GM19463 (cell line): ENCODE measurements at regions not wholly inside any gene's neighbourhood (a gene's known extent, or its start where the extent isn't known, plus 50 kb on each side); places are given as distances from the start of the nearest gene placed in this dataset.
"Not testable (repeated sequence)": the region's sequence is repeated elsewhere in the genome, so short reads cannot be mapped to it uniquely, and the experiment has no call there.

ENCODE experiments used
- ATAC-seq: cut with Tn5 transposase; IDR thresholded peaks from one replicate; pipeline ENCODE4 v1.9.1; 2021; ENCODE audit warnings: mild to moderate bottlenecking, moderate library complexity; ENCODE audit not compliant: unreplicated experiment

DNA sequence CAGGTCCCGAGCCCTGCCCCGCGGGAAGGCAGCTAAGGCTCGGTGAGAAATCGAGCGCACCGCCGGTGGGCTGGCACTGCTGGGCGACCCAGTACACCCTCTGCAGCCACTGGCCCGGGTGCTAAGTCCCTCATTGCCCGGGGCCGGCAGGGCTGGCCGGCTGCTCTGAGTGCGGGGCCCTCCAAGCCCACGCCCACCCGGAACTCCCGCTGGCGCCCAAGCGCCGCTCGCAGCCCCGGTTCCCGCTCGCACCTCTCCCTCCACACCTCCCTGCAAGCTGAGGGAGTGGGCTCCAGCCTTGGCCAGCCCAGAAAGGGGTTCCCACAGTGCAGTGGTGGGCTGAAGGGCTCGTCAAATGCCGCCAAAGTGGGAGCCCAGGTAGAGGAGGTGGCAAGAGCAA is 63.2 kb upstream of the IER3 start:
- not testable (repeated sequence) for ATAC-seq

DNA sequence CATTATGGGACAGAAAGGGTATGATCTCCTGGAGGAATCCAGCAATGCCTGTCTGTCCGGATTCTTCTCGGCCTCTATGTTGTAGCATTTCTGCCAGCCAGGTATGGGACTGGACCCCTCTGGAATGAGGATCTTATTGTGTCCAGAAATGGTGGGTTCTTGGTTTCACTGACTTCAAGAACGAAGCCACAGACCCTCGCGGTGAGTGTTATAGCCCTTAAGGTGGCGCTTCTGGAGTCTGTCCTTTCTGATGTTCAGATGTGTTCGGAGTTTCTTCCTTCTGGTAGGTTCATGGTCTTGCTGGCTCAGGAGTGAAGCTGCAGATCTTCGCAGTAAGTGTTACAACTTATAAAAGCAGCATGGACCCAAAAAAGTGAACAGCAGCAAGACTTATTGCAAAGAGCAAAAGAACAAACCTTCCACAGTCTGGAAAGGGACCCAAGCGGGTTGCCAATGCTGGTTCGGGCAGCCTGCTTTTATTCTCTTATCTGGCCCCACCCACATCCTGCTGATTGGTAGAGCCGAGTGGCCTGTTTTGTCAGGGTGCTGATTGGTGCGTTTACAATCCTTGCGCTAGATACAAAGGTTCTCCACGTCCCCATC is 62.3 kb upstream of the IER3 start:
- ATAC-seq, result no peak

DNA sequence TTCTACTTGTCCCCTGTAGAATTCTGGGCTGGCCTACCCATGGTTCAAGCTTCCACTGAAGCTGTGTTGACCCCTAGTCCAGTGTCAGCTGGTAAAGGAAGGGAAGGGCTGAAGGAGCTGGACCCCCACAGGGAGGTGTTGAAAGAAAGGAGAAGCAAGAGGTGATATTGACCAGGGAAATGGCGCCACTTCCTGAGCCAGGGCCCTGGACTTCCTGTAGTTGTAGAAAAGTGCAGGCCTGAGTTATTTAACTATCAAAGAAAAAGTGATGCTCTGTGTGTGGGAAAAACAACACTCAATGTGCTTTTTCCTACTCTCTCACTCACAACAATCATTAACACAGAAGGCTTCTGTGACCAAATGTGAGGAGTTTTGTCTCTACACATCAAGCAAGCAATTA is 60.0 kb upstream of the IER3 start:
- no peak for ATAC-seq

DNA sequence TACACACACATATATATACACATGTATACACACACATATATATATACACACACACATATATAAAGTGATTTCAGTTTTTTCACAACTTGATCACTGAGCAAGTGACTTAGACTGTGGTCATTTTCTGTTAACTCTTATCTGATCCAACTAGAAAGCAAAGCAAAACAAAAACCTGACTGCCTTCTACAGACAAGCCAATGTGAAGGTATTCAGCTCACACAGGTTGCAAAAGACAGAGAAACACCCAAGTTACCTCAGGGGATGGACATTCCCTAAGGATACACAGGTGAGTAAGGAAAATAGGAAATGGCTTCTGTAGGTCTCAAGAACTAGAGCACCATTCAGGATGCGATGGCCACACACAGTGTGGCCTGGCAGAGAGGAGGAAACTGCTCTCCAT is 58.4 kb upstream of the IER3 start:
- no peak for ATAC-seq

DNA sequence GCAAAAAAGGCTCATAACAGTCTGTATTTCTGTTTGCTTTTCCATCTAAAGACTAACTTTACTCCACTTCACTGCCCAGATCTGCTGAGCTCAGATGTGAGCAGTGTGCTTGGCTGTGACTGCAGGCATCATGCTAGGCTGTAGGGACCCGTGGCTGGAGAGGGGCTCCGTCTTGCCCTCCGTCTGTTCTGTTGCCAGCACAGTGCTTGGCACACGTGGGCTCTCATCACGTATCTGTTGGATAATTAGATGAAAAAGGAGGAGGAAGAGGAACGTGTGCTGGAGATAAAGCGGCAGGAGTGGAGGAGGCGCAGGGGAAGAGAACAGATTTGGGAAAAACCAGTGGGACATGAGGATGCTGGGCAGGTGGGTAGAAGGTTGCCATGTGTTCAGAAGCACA is 57.6 kb upstream of the IER3 start:
- ATAC-seq, result no peak

DNA sequence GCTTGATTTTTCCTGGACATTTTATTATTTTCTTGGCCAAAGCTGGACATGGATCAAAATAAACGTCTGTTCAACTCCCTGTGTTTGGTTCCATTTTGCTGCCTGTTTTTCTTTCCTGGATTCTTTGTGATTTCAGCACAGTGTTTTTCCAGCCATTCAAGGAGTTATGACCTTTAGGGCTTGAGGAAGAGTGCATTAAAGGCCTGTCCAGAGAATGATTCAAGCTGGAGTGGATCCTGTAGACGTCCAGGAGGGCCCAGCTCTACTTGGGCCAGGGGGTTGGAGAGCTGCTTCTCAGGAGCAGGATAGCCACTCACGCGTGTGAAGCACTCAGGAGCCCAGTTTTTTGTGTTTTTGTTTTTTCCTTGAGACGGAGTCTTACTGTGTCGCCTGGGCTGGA is 56.5 kb upstream of the IER3 start:
- ATAC-seq, result no peak

DNA sequence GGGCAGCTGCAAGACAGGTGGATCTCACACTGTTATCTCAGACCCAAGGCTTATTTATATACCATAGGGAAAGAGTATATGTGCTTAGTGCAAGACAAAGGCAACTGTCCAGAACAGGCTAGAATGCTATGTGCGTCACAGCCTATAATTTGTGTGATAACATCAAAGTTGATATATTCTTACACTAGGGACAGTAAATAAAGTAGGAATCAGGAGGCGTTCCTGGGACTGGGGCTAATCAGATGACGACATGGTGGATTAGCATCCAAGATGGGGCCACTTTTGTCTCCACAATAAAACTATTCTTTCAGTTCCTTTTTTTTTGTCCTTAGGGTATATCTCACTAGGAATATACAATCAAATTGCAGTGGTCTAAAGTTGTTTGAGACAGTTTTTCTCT is 54.9 kb upstream of the IER3 start:
- ATAC-seq, result no peak

DNA sequence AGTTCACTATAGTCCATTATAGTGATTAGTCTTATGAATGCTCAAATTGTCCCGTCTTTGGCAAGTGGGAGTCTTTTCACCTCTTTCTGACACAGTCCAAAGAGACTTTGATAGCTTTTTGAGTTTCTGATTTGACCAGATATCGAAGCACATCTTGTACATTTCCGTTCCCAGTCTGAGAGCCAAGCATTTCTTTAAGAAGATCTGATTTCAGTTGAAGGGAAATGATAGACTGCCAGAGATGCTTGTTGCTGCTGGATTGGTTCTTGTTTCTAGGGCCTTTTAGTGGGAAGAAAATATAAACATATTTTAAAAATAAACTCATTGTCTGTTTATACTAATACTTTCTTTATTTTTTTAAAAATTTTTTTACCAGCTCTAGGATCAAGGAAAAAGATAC is 54.1 kb upstream of the IER3 start:
- ATAC-seq, result no peak

DNA sequence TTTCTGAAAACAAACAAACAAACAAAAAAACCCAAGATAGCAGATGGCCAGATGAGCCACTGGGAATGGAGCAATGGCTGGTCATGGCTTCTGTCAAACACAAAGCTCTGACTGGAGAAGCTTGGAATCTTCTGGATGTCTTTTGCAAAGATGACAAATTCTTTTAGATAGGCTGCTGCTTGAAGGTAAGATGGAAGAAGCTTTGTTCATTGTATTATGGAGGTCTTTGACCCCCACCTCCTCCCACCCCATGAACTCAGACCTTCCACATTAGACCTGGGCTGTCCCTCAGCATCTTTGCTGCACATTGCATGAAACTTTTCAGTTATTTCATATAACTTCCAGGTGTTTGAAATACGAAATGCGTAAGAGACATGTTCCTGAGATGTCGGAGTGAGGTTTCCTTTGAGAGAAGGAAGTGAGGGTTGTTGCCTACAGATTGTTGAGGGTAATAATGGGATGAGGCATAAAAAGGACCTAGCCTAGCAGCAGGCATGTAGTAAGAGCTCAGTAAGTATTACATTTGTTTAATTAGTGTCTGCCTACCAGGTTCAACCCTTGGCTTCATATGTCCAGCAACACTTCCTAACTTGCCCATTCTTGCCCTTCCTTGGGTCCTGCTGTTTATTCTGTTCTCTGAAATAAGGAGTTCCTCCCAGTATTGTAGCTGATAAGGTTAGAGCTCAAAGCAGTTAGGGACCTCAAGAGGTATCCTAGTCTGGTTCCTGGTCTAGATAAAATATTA is 51.4 kb upstream of the IER3 start:
- ATAC-seq, result no peak
